Retinal pigment epithelial cell (primary cell): ENCODE measurements at regions not wholly inside any gene's neighbourhood (a gene's known extent, or its start where the extent isn't known, plus 50 kb on each side); places are given as distances from the start of the nearest gene placed in this dataset.

Experiments
- DNase-seq: peaks from one replicate; pipeline ENCODE4 v3.0.0-alpha.2; 2010; ENCODE audit warnings: low read depth
- H3K4me3 ChIP-seq: 2 replicates; pipeline ENCODE4 v1.5.1; 2011; ENCODE audit warnings: mild to moderate bottlenecking, low read length, control low read depth, moderate library complexity
- TF ChIP-seq, protein P1 (sequence below): conservative IDR thresholded peaks from 2 replicates; pipeline ENCODE4 v1.5.1; 2011; ENCODE audit warnings: low read depth, low read length, control low read depth, inconsistent platforms

DNA sequence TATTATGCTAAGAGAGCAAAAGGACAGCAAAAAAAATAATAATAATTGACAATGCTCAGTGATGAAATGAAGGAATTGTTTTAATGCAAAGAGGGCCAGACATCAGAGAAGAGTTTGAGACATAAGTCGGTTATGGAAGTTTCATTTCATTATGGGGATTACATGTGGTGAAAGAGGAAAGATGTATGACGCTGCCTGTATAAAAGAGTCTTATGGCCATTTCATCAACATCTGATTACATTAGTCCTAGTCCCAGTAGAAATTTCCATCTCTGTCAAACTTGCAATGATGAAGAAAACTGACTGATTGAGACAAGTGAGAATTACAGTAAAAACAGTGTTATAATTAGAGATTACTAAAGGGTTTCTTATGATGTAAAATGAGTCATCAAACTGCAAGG is 900.6 kb upstream of the CDH9 start:
- TF ChIP-seq, protein P1, sequence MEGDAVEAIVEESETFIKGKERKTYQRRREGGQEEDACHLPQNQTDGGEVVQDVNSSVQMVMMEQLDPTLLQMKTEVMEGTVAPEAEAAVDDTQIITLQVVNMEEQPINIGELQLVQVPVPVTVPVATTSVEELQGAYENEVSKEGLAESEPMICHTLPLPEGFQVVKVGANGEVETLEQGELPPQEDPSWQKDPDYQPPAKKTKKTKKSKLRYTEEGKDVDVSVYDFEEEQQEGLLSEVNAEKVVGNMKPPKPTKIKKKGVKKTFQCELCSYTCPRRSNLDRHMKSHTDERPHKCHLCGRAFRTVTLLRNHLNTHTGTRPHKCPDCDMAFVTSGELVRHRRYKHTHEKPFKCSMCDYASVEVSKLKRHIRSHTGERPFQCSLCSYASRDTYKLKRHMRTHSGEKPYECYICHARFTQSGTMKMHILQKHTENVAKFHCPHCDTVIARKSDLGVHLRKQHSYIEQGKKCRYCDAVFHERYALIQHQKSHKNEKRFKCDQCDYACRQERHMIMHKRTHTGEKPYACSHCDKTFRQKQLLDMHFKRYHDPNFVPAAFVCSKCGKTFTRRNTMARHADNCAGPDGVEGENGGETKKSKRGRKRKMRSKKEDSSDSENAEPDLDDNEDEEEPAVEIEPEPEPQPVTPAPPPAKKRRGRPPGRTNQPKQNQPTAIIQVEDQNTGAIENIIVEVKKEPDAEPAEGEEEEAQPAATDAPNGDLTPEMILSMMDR, result no peak
- no peak for DNase-seq
- H3K4me3 ChIP-seq, result no peak overlapping the region

DNA sequence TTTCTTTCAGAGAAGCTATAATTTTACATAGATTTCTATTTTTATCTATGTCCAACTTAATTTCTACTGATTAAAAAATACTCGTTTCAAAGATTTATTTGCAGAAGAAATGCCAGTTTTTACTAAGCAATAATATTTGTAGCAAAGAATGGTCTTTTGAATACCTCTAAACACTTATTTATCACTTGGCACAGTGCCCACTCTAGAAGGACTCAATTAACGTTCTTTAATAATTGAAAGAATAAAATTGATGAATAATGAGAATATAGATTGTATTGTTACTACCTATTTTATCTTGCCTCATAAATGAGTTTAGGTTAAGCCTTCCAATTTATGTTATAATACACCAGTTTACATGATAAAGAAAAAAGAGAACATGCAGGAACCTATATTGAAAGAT is 889.7 kb upstream of the CDH9 start:
- H3K4me3 ChIP-seq, result no peak overlapping the region
- TF ChIP-seq, protein P1, result no peak
- DNase-seq, result no peak

DNA sequence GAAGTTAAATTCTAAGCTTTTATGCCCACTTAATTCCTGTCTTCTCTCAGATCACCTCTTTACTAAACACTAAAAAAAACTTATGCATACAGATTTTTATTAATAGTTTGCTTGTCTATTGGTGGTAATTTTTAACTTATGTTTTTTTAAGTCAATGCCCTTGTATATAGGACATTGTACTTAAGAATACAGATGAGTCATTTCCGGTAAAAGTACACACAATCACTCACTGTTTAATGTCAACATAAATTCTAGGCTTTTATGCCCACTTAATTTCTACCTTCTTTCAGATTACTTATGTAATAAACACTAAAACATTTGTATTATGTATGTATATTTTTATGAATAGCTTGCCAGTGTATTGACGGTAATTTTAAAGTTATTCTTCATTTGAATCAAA is 872.8 kb upstream of the CDH9 start:
- no peak overlapping the region for H3K4me3 ChIP-seq
- DNase-seq, result no peak
- TF ChIP-seq, protein P1, result no peak

GRCh38 chr5:27908341-27908740 is 870.0 kb upstream of the CDH9 start:
- TF ChIP-seq, protein P1, result no peak

GRCh38 chr5:27906931-27907601 is 868.7 kb upstream of the CDH9 start:
- TF ChIP-seq, protein P1, result no peak

More at GRCh38 chr5:27908341-27908740, 870.0 kb upstream of the CDH9 start:
- no peak overlapping the region for H3K4me3 ChIP-seq
- no peak for DNase-seq

GRCh38 chr5:27906481-27906880 is 868.1 kb upstream of the CDH9 start:
- DNase-seq, result no peak
- no peak overlapping the region for H3K4me3 ChIP-seq
- TF ChIP-seq, protein P1, result no peak

More at GRCh38 chr5:27906931-27907601, 868.7 kb upstream of the CDH9 start:
- no peak for DNase-seq
- H3K4me3 ChIP-seq, result no peak overlapping the region

GRCh38 chr5:27900761-27901160 is 862.4 kb upstream of the CDH9 start:
- TF ChIP-seq, protein P1, result no peak
- no peak overlapping the region for H3K4me3 ChIP-seq
- no peak for DNase-seq
